HEK293 (cell line): ENCODE measurements at regions not wholly inside any gene's neighbourhood (a gene's known extent, or its start where the extent isn't known, plus 50 kb on each side); places are given as distances from the start of the nearest gene placed in this dataset.

Experiments used
- CTCF ChIA-PET: fragments of 350-600 bp; formaldehyde crosslinking; extraction: SDS; loops from one replicate; lab custom pipeline; 2021; ENCODE audit warnings: antibody characterized with exemption; lab: Yijun Ruan, JAX
- POLR2A ChIA-PET: fragments of 300-600 bp; formaldehyde crosslinking; extraction: SDS; loops from one replicate; lab custom pipeline; 2020; ENCODE audit warnings: antibody characterized with exemption, inconsistent platforms; lab: Yijun Ruan, JAX
- H3K27ac ChIP-seq: fragments of 200-500 bp; sonication (Bioruptor generic); 2 replicates; pipeline ENCODE4 v1.5.1; 2014; ENCODE audit warnings: low read depth, low read length, control low read depth, inconsistent platforms; ENCODE audit errors: extremely low read depth
- H3K36me3 ChIP-seq, 2 experiments: fragments of 200-500 bp in 1 of 2; sonication (Bioruptor generic) in 1 of 2; 1 replicate in 1 of 2; 2 replicates in 1 of 2; pipeline ENCODE4 v1.5.1; 2014 to 2017; ENCODE audit warnings: inconsistent platforms in 2 of 2, low read length in 2 of 2; ENCODE audit not compliant: control insufficient read depth in 2 of 2, insufficient read depth in 1 of 2
- H3K4me1 ChIP-seq: fragments of 200-500 bp; sonication (Bioruptor generic); 2 replicates; pipeline ENCODE4 v1.5.1; 2014; ENCODE audit warnings: mild to moderate bottlenecking, low read length, inconsistent platforms; ENCODE audit not compliant: control insufficient read depth, insufficient read depth
- H3K4me3 ChIP-seq: 2 replicates; pipeline ENCODE4 v1.5.1; 2011; ENCODE audit warnings: low read depth, mild to moderate bottlenecking, control low read depth, low read length, moderate library complexity
- H3K9me3 ChIP-seq: fragments of 200-500 bp; sonication (Bioruptor generic); 2 replicates; pipeline ENCODE4 v1.5.1; 2014; ENCODE audit warnings: low read depth, low read length, inconsistent platforms; ENCODE audit not compliant: control insufficient read depth, insufficient read depth
- KLF16 ChIP-seq: fragments of 450-650 bp; formaldehyde crosslinking; IDR thresholded peaks from 2 replicates; pipeline ENCODE4 v1.5.1; 2017; ENCODE audit warnings: missing biosample characterization, missing genetic modification characterization
- MYNN ChIP-seq: fragments of 450-650 bp; formaldehyde crosslinking; IDR thresholded peaks from 2 replicates; pipeline ENCODE4 v1.5.1; 2016; ENCODE audit warnings: missing biosample characterization, missing genetic modification characterization, borderline replicate concordance
- OVOL3 ChIP-seq: fragments of 450-650 bp; formaldehyde crosslinking; IDR thresholded peaks from 2 replicates; pipeline ENCODE4 v1.5.1; 2016; ENCODE audit warnings: missing biosample characterization, missing genetic modification characterization
- REPIN1 ChIP-seq: fragments of 450-650 bp; formaldehyde crosslinking; IDR thresholded peaks from 2 replicates; pipeline ENCODE4 v1.5.1; 2017; ENCODE audit warnings: missing biosample characterization, missing genetic modification characterization, low read depth
- SP2 ChIP-seq: fragments of 450-650 bp; formaldehyde crosslinking; IDR thresholded peaks from 2 replicates; pipeline ENCODE4 v1.5.1; 2016; ENCODE audit warnings: missing biosample characterization, missing genetic modification characterization
- TCF7L2 ChIP-seq: IDR thresholded peaks from 2 replicates; pipeline ENCODE4 v1.6.1; 2011; ENCODE audit warnings: low read depth, mild to moderate bottlenecking, inconsistent platforms, low read length, moderate library complexity, borderline replicate concordance
- WT1 ChIP-seq: fragments of 450-650 bp; formaldehyde crosslinking; IDR thresholded peaks from 2 replicates; pipeline ENCODE4 v1.5.1; 2016; ENCODE audit warnings: missing biosample characterization, missing genetic modification characterization
- YY1 ChIP-seq: fragments of 450-650 bp; formaldehyde crosslinking; IDR thresholded peaks from 2 replicates; pipeline ENCODE4 v1.5.1; 2018; ENCODE audit warnings: missing biosample characterization, missing genetic modification characterization
- ZBTB48 ChIP-seq: fragments of 450-650 bp; formaldehyde crosslinking; IDR thresholded peaks from 2 replicates; pipeline ENCODE4 v1.5.1; 2016; ENCODE audit warnings: missing biosample characterization, missing genetic modification characterization
- ZBTB7A ChIP-seq: fragments of 450-650 bp; formaldehyde crosslinking; IDR thresholded peaks from 2 replicates; pipeline ENCODE4 v1.5.1; 2016; ENCODE audit warnings: low read depth, missing biosample characterization, missing genetic modification characterization
- ZNF335 ChIP-seq: fragments of 450-650 bp; formaldehyde crosslinking; conservative IDR thresholded peaks from 2 replicates; pipeline ENCODE4 v1.5.1; 2016; ENCODE audit warnings: missing biosample characterization, missing genetic modification characterization
- ZNF530 ChIP-seq: fragments of 450-650 bp; formaldehyde crosslinking; IDR thresholded peaks from 2 replicates; pipeline ENCODE4 v1.5.1; 2016; ENCODE audit warnings: low read depth, missing biosample characterization, missing genetic modification characterization
- ZNF544 ChIP-seq: fragments of 450-650 bp; formaldehyde crosslinking; IDR thresholded peaks from 2 replicates; pipeline ENCODE4 v1.5.0; 2017; ENCODE audit warnings: missing biosample characterization, missing genetic modification characterization
- ZNF626 ChIP-seq: fragments of 450-650 bp; sonication (Bioruptor Pico); formaldehyde crosslinking; IDR thresholded peaks from 2 replicates; pipeline ENCODE4 v1.5.1; 2018; ENCODE audit warnings: missing biosample characterization, missing genetic modification characterization, inconsistent platforms
- ZNF664 ChIP-seq: fragments of 450-650 bp; formaldehyde crosslinking; IDR thresholded peaks from 2 replicates; pipeline ENCODE4 v1.5.1; 2016; ENCODE audit warnings: missing biosample characterization, missing genetic modification characterization
- ZNF701 ChIP-seq: fragments of 450-650 bp; formaldehyde crosslinking; IDR thresholded peaks from 2 replicates; pipeline ENCODE4 v1.5.1; 2016; ENCODE audit warnings: missing biosample characterization, missing genetic modification characterization
- ZNF76 ChIP-seq: fragments of 450-650 bp; formaldehyde crosslinking; IDR thresholded peaks from 2 replicates; pipeline ENCODE4; 2016; ENCODE audit warnings: low read depth, missing biosample characterization, missing genetic modification characterization, borderline replicate concordance
- ZNF785 ChIP-seq: fragments of 450-650 bp; formaldehyde crosslinking; IDR thresholded peaks from 2 replicates; pipeline ENCODE4 v1.5.1; 2016; ENCODE audit warnings: missing biosample characterization, missing genetic modification characterization
- ZNF830 ChIP-seq: fragments of 450-650 bp; IDR thresholded peaks from 2 replicates; pipeline ENCODE4 v1.5.0; 2018; ENCODE audit warnings: missing biosample characterization, missing genetic modification characterization, low read depth, mild to moderate bottlenecking, moderate library complexity
- TF ChIP-seq, protein P1 (sequence below): fragments of 450-650 bp; formaldehyde crosslinking; IDR thresholded peaks from 2 replicates; pipeline ENCODE4 v1.5.1; 2017; ENCODE audit warnings: missing biosample characterization, missing genetic modification characterization
- TF ChIP-seq, protein P2 (sequence below): fragments of 450-650 bp; formaldehyde crosslinking; optimal IDR thresholded peaks from 2 replicates; pipeline ENCODE3; 2016; ENCODE audit warnings: missing biosample characterization, mild to moderate bottlenecking, missing genetic modification characterization
- TF ChIP-seq, protein P3 (sequence below): sonication (generic); formaldehyde crosslinking; IDR thresholded peaks from 2 replicates; pipeline ENCODE4 v1.8.1; 2022; ENCODE audit warnings: mild to moderate bottlenecking, moderate library complexity, missing genetic modification reagents

DNA sequence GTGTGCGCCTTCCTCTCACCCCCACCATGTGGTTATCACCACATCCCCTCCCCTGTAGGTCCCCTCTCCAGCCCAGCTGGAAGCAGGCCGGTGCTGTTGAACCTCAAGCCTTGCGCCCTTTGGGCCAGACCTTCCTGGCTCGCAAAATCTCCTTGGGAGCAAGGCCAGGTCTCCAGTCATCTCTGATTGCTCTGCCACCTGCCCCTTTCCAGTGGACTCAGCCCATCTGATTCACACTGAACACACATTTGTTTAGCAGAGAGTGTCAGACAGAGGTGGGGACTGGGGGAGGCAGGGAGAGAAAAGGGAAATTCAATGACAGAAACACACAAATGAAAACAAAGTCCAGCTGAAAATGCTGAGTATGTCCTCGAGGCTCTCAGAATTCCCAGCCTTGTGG, 119.4 kb downstream of the TPRA1 start:
- Histone ChIP-seq H3K9me3 (no peaks in the 10 kb centered on the region), H3K4me1 (no peaks in the 10 kb centered on the region), H3K27ac (no peak overlapping the region), H3K4me3 (no peak overlapping the region), H3K36me3 (no peaks in the 10 kb centered on the region)
- ChIA-PET CTCF (interaction anchor here (1.2 kb wide), 1 partner anchor 16 kb away, joined by 4 read pairs; no protein-coding TSS in a partner anchor), POLR2A (no interaction called here)
- TF ChIP-seq ZNF785 (tag by site-specific recombination) (no peak), ZNF664 (tag by site-specific recombination) (no peak), REPIN1 (tag by site-specific recombination) (no peak), WT1 (tag by site-specific recombination) (no peak), ZNF701 (tag by site-specific recombination) (no peak), ZNF335 (tag by site-specific recombination) (no peak), ZBTB48 (tag by site-specific recombination) (no peak), SP2 (no peak), ZNF76 (tag by site-specific recombination) (no peak), ZNF626 (no peak)

DNA sequence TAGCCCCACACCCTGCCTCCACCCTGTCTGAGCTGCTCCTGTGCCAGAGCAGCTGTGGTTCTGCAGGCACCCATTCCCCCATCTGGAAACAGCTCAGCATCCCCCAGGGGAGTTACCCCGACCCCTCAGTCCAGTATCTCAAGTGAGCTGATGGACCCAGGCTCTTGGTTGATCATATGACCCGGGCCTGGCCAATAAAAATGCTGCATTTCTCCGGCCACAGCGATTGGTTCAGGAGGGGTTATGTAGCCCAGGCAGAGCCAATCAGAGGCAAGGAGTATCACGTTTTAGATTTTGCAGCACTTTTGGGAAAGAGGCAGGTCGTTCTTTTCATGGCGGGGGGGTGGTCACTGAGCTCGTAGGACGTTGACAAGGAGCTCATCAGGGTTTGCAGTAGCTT, 120.8 kb downstream of the TPRA1 start:
- ChIA-PET CTCF (interaction anchor here (0.8 to 1.9 kb wide), 2 partner anchors 14 to 299 kb away, joined by 3 to 8 read pairs; no protein-coding TSS in a partner anchor), POLR2A (no interaction called here)
- Histone ChIP-seq H3K4me3 (no peak overlapping the region), H3K9me3 (no peaks in the 10 kb centered on the region), H3K36me3 (no peaks in the 10 kb centered on the region), H3K27ac (no peak overlapping the region), H3K4me1 (no peaks in the 10 kb centered on the region)
- TF ChIP-seq OVOL3 (tag by site-specific recombination): no peak
- TF ChIP-seq ZNF530 (tag by site-specific recombination): no peak
- TF ChIP-seq, protein P1, sequence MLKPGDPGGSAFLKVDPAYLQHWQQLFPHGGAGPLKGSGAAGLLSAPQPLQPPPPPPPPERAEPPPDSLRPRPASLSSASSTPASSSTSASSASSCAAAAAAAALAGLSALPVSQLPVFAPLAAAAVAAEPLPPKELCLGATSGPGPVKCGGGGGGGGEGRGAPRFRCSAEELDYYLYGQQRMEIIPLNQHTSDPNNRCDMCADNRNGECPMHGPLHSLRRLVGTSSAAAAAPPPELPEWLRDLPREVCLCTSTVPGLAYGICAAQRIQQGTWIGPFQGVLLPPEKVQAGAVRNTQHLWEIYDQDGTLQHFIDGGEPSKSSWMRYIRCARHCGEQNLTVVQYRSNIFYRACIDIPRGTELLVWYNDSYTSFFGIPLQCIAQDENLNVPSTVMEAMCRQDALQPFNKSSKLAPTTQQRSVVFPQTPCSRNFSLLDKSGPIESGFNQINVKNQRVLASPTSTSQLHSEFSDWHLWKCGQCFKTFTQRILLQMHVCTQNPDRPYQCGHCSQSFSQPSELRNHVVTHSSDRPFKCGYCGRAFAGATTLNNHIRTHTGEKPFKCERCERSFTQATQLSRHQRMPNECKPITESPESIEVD (tag by site-specific recombination): no peak
- no peak for TF ChIP-seq ZNF544 (tag by site-specific recombination)
- TF ChIP-seq, protein P2, sequence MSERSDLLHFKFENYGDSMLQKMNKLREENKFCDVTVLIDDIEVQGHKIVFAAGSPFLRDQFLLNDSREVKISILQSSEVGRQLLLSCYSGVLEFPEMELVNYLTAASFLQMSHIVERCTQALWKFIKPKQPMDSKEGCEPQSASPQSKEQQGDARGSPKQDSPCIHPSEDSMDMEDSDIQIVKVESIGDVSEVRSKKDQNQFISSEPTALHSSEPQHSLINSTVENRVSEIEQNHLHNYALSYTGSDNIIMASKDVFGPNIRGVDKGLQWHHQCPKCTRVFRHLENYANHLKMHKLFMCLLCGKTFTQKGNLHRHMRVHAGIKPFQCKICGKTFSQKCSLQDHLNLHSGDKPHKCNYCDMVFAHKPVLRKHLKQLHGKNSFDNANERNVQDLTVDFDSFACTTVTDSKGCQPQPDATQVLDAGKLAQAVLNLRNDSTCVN (tag by site-specific recombination): no peak
- TF ChIP-seq MYNN (tag by site-specific recombination): no peak
- TF ChIP-seq YY1 (tag by site-specific recombination): no peak
- TF ChIP-seq TCF7L2: no peak
- TF ChIP-seq ZBTB7A (tag by site-specific recombination): no peak
- TF ChIP-seq ZNF830 (tag by site-specific recombination): no peak
- TF ChIP-seq, protein P3, sequence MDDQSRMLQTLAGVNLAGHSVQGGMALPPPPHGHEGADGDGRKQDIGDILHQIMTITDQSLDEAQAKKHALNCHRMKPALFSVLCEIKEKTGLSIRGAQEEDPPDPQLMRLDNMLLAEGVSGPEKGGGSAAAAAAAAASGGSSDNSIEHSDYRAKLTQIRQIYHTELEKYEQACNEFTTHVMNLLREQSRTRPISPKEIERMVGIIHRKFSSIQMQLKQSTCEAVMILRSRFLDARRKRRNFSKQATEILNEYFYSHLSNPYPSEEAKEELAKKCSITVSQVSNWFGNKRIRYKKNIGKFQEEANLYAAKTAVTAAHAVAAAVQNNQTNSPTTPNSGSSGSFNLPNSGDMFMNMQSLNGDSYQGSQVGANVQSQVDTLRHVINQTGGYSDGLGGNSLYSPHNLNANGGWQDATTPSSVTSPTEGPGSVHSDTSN (CRISPR knock-in tag): no peak
- no peak for TF ChIP-seq KLF16 (tag by site-specific recombination)
- no peak for TF ChIP-seq ZNF785 (tag by site-specific recombination)
